Trophoblast cell (in vitro differentiated cells and primary cell): ENCODE measurements at regions not wholly inside any gene's neighbourhood (a gene's known extent, or its start where the extent isn't known, plus 50 kb on each side); places are given as distances from the start of the nearest gene placed in this dataset.
A peak's percentile ranks its signal among the peaks of the same experiment; 100 is the strongest.

Experiments used
- DNase-seq, 2 donors: peaks; one replicate each; pipeline ENCODE4 v3.0.0-alpha.2; 2016
- H2AFZ ChIP-seq: 2 replicates; pipeline ENCODE4 v1.6.1; 2013; ENCODE audit warnings: low read length, moderate library complexity, mild to moderate bottlenecking; ENCODE audit not compliant: insufficient read depth, poor library complexity
- H2AK5ac ChIP-seq: 2 replicates; pipeline ENCODE4 v1.6.1; 2013; ENCODE audit warnings: mild to moderate bottlenecking, low read length
- H2BK120ac ChIP-seq: 2 replicates; pipeline ENCODE4 v1.6.1; 2013; ENCODE audit warnings: low read length, mild to moderate bottlenecking, moderate library complexity; ENCODE audit not compliant: insufficient read depth, poor library complexity
- H2BK12ac ChIP-seq: 2 replicates; pipeline ENCODE4 v1.6.1; 2013; ENCODE audit warnings: mild to moderate bottlenecking, low read length, moderate library complexity
- H2BK5ac ChIP-seq: 2 replicates; pipeline ENCODE4 v1.6.1; 2013; ENCODE audit warnings: low read length, low read depth, moderate library complexity, mild to moderate bottlenecking; ENCODE audit not compliant: poor library complexity
- H3K14ac ChIP-seq: 2 replicates; pipeline ENCODE4 v1.6.1; 2013; ENCODE audit warnings: mild to moderate bottlenecking, low read length
- H3K18ac ChIP-seq: 2 replicates; pipeline ENCODE4 v1.6.1; 2013; ENCODE audit warnings: mild to moderate bottlenecking, low read length
- H3K23ac ChIP-seq: 2 replicates; pipeline ENCODE4 v1.6.1; 2013; ENCODE audit warnings: low read length
- H3K27ac ChIP-seq: 2 replicates; pipeline ENCODE4 v1.5.1; 2013; ENCODE audit warnings: low read depth, mild to moderate bottlenecking, inconsistent platforms, low read length, moderate library complexity
- H3K27me3 ChIP-seq: 2 replicates; pipeline ENCODE4 v1.6.1; 2013; ENCODE audit warnings: inconsistent platforms, mild to moderate bottlenecking, low read length, moderate library complexity; ENCODE audit not compliant: insufficient read depth
- H3K36me3 ChIP-seq, 2 experiments: 1 replicate in 1 of 2; 2 replicates in 1 of 2; pipeline ENCODE4 v1.6.1; 2013; ENCODE audit warnings: low read length in 2 of 2, mild to moderate bottlenecking in 2 of 2, moderate library complexity in 1 of 2; ENCODE audit not compliant: insufficient read depth in 2 of 2, control insufficient read depth in 1 of 2
- H3K4ac ChIP-seq: 2 replicates; pipeline ENCODE4 v1.6.1; 2013; ENCODE audit warnings: low read depth, mild to moderate bottlenecking, low read length, moderate library complexity
- H3K4me1 ChIP-seq, 2 experiments: 1 replicate in 1 of 2; 2 replicates in 1 of 2; pipeline ENCODE4 v1.6.1; 2013; ENCODE audit warnings: low read length in 2 of 2, mild to moderate bottlenecking in 2 of 2, moderate library complexity in 1 of 2; ENCODE audit not compliant: insufficient read depth in 2 of 2, control insufficient read depth in 1 of 2
- H3K4me2 ChIP-seq: 2 replicates; pipeline ENCODE4 v1.6.1; 2013; ENCODE audit warnings: inconsistent platforms, mild to moderate bottlenecking, low read length, moderate library complexity
- H3K4me3 ChIP-seq: 2 replicates; pipeline ENCODE4 v1.5.1; 2013; ENCODE audit warnings: mild to moderate bottlenecking, low read depth, low read length, inconsistent platforms
- H3K79me1 ChIP-seq: one replicate; pipeline ENCODE4 v1.6.1; 2013; ENCODE audit warnings: low read length
- H3K79me2 ChIP-seq: 2 replicates; pipeline ENCODE4 v1.6.1; 2013; ENCODE audit warnings: low read length, mild to moderate bottlenecking; ENCODE audit not compliant: control insufficient read depth, insufficient read depth, poor library complexity
- H3K9ac ChIP-seq: 2 replicates; pipeline ENCODE4 v1.6.1; 2013; ENCODE audit warnings: mild to moderate bottlenecking, low read length
- H3K9me3 ChIP-seq: 2 replicates; pipeline ENCODE4 v1.6.1; 2013; ENCODE audit warnings: low read depth, mild to moderate bottlenecking, control low read depth, inconsistent platforms, low read length; ENCODE audit not compliant: insufficient read depth
- H4K12ac ChIP-seq: 2 replicates; pipeline ENCODE4 v1.6.1; 2013; ENCODE audit warnings: low read depth, mild to moderate bottlenecking, low read length, moderate library complexity
- H4K8ac ChIP-seq: 2 replicates; pipeline ENCODE4 v1.6.1; 2013; ENCODE audit warnings: low read depth, mild to moderate bottlenecking, low read length, moderate library complexity
- H4K91ac ChIP-seq: one replicate; pipeline ENCODE4 v1.6.1; 2013; ENCODE audit warnings: low read depth, mild to moderate bottlenecking, low read length, moderate library complexity
- WGBS: extraction: QIAGEN DNeasy Blood & Tissue Kit; methylation state at CpG from one replicate; pipeline ENCODE4 v1.1.7; 2013; ENCODE audit warnings: missing lambda C conversion rate; ENCODE audit not compliant: insufficient read length, insufficient coverage; ENCODE audit errors: extremely low coverage; 5-methylcytosine and 5-hydroxymethylcytosine counted together

DNA sequence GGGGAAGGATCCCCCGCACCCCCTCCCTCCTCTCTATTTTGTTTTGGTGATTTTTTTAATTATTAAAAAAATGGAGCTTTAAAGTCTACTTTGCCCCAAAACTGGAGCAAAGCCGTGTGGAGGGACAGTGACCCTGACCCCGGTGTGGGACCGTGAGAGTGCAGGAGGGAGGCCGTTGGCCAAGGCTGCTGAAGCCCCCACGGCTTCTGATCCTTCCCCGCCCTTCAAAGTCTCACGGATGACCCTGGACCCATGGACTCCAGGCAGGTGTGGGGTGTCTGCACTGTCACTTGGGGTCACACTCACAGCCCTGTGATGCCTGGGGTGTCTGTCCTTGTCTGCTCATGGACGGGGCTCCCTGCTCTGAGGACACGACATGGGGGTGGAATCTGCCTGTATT is 133.3 kb downstream of the CPZ start:
- H3K18ac ChIP-seq: no peak overlapping the region
- H2BK12ac ChIP-seq: no peak overlapping the region
- no peak overlapping the region for H3K27ac ChIP-seq
- no peak overlapping the region for H4K8ac ChIP-seq
- no peak overlapping the region for H4K12ac ChIP-seq
- no peak overlapping the region for H3K9ac ChIP-seq
- no peak overlapping the region for H3K4me3 ChIP-seq
- H3K9me3 ChIP-seq: peaks cover 3% of the 10 kb centered on the region
- no peak overlapping the region for H3K4me2 ChIP-seq
- H2AFZ ChIP-seq: no peak overlapping the region
- no peaks in the 10 kb centered on the region for H3K4me1 ChIP-seq
- no peak overlapping the region for H4K91ac ChIP-seq
- H3K14ac ChIP-seq: no peak overlapping the region
- no peaks in the 10 kb centered on the region for H3K36me3 ChIP-seq
- no peak overlapping the region for H3K23ac ChIP-seq
- no peak overlapping the region for H2BK5ac ChIP-seq
- H3K79me1 ChIP-seq: no peaks in the 10 kb centered on the region
- DNase-seq: no peak
- no peaks in the 10 kb centered on the region for H3K79me2 ChIP-seq
- no peak overlapping the region for H2BK120ac ChIP-seq
- no peak overlapping the region for H3K4ac ChIP-seq
- no peaks in the 10 kb centered on the region for H3K27me3 ChIP-seq
- WGBS: no CpG with 5 or more reads among the region's 10 CpGs
- no peak overlapping the region for H2AK5ac ChIP-seq

DNA sequence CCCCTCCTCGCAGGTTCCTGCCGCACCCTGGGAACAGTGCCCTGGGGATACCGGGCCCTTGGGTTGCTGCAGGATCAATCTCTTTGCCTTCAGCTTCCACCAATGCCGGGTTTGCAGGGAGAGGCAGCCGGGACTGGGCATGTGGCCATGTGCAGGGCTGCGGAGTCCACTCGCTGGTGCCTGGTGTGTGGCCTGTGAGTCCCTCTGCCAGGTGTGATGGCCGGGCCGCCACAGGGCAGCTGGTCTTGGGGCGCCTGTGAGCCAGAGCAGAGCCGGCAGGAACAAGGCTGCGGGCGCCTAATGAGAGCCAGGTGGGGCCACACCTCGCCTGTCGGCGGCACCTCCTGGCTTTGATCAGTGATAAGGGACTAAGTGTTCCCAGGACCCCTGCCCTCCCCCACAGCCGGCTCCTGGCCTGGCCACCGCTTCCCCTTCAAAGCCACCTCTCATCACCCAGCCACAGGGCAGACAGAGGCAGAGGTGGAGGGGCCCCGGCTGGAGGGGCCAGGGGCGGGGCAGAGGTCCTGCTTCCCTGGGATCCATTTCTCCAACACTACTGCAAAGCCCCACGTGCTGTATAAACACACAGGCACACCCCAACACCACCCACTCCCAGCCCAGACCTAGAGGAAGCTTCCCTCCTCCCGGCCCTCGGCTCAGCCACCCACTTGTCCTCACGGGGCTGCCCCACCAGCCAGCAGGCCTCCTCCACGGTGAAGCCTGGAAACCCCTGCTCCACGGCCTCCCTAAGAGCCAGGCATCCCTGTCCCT is 132.7 kb downstream of the CPZ start:
- peaks cover 3% of the 10 kb centered on the region for H3K9me3 ChIP-seq
- no peak overlapping the region for H3K14ac ChIP-seq
- H2BK120ac ChIP-seq: no peak overlapping the region
- H3K4ac ChIP-seq: no peak overlapping the region
- no peaks in the 10 kb centered on the region for H3K36me3 ChIP-seq
- H3K27me3 ChIP-seq: no peaks in the 10 kb centered on the region
- no peaks in the 10 kb centered on the region for H3K4me1 ChIP-seq
- H3K9ac ChIP-seq: no peak overlapping the region
- no peak for DNase-seq
- no peak overlapping the region for H4K8ac ChIP-seq
- no peak overlapping the region for H3K27ac ChIP-seq
- no peak overlapping the region for H4K91ac ChIP-seq
- no peak overlapping the region for H2AFZ ChIP-seq
- H2BK12ac ChIP-seq: no peak overlapping the region
- H2AK5ac ChIP-seq: no peak overlapping the region
- WGBS: no CpG with 5 or more reads among the region's 26 CpGs
- no peak overlapping the region for H2BK5ac ChIP-seq
- no peak overlapping the region for H3K4me2 ChIP-seq
- no peak overlapping the region for H3K18ac ChIP-seq
- no peak overlapping the region for H3K23ac ChIP-seq
- no peak overlapping the region for H4K12ac ChIP-seq
- H3K4me3 ChIP-seq: no peak overlapping the region
- H3K79me1 ChIP-seq: no peaks in the 10 kb centered on the region
- H3K79me2 ChIP-seq: no peaks in the 10 kb centered on the region

DNA sequence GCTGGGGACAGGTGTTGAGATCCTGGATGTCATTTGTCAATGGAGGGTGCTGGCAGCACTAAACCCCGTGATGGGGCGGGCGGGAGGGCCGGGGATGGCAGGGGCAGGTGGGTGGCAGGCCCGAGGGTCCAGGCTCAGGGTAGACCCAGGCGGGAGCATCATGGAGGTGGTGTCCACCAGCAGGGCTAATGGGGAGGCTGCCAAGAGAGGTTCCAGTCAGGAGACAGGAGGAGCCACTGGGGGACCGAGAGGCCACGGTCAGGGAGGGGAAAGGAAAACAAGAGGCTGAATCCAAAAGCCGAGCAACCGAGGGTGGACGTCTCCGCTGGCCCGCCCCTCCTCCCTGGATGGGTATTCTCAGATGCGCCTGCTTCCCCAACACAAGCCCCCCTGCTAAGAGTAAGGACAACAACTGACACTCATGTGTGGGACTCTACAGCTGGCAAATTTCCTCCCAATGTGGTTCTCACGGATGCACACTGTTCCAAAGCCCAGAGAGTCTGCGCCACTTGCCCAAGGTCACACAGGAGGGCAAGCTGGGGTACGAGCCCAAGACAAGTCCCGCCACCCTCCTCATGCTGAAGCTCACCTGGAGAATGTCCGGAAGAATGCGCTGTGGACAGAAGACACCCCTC is 132.0 kb downstream of the CPZ start:
- H4K91ac ChIP-seq: no peak overlapping the region
- no peak overlapping the region for H4K12ac ChIP-seq
- no peaks in the 10 kb centered on the region for H3K79me1 ChIP-seq
- H3K27me3 ChIP-seq: no peaks in the 10 kb centered on the region
- no peak overlapping the region for H2BK120ac ChIP-seq
- H3K9me3 ChIP-seq: peaks cover 3% of the 10 kb centered on the region
- no peak overlapping the region for H3K27ac ChIP-seq
- WGBS: no CpG with 5 or more reads among the region's 20 CpGs
- no peak overlapping the region for H3K4ac ChIP-seq
- no peak overlapping the region for H3K4me2 ChIP-seq
- no peak overlapping the region for H3K18ac ChIP-seq
- H3K36me3 ChIP-seq: no peaks in the 10 kb centered on the region
- no peak overlapping the region for H4K8ac ChIP-seq
- H2AFZ ChIP-seq: no peak overlapping the region
- no peak overlapping the region for H3K23ac ChIP-seq
- no peak overlapping the region for H3K4me3 ChIP-seq
- no peak overlapping the region for H2BK12ac ChIP-seq
- H3K79me2 ChIP-seq: no peaks in the 10 kb centered on the region
- no peak overlapping the region for H2AK5ac ChIP-seq
- H3K4me1 ChIP-seq: no peaks in the 10 kb centered on the region
- DNase-seq: no peak
- no peak overlapping the region for H3K9ac ChIP-seq
- no peak overlapping the region for H2BK5ac ChIP-seq
- no peak overlapping the region for H3K14ac ChIP-seq

DNA sequence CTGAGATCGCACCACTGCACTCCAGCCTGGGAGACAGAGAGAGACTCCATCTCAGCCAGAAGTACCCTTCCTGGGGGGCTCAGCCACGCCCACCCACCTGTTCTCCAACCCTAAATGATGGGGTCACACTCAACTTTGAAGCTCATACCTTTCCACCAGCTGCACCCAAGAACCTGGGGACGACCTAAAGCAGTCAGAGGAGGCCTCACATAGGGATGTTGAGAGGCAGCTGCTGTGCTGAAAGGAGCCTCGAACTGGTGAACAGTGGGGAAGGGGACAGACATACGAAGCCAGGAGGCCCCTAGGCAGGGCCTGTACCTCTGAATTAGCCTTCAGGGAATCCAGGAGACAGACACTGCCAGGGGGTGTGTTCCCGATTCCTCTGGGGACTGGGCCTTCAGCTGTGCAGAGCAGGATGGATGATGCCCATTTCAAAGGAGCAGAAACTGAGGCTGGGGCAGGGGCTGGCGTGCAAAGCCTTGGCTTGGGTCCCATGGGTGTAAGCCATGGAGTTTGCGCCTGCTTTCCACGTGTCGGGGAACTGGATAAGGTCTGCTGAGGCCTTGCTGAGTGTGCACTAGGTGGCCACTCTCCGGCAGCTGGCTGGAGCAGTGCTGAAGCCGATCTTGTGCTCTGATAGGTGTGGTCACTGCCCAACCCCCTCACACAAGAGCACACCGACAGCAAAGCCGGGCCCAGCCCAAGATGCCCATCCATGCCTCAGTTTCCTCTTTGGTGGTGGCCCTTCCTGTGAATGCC is 130.8 kb downstream of the CPZ start:
- Histone ChIP-seq H2BK120ac (no peak overlapping the region), H2AK5ac (no peak overlapping the region), H3K27me3 (no peaks in the 10 kb centered on the region), H3K4me3 (peak overlapping the region; percentile 52), H2BK5ac (no peak overlapping the region), H3K23ac (no peak overlapping the region), H4K12ac (no peak overlapping the region), H4K91ac (no peak overlapping the region), H3K18ac (no peak overlapping the region), H3K36me3 (no peaks in the 10 kb centered on the region), H3K4me2 (no peak overlapping the region), H3K4ac (no peak overlapping the region), H2AFZ (no peak overlapping the region), H3K4me1 (no peaks in the 10 kb centered on the region), H4K8ac (no peak overlapping the region), H3K79me1 (no peaks in the 10 kb centered on the region), H3K79me2 (no peaks in the 10 kb centered on the region), H2BK12ac (no peak overlapping the region), H3K9me3 (peaks cover 3% of the 10 kb centered on the region), H3K27ac (no peak overlapping the region), H3K9ac (peak overlapping the region; percentile 7), H3K14ac (no peak overlapping the region)
- WGBS: no CpG with 5 or more reads among the region's 14 CpGs
- no peak for DNase-seq
